LoVo (cell line): ENCODE measurements at regions not wholly inside any gene's neighbourhood (a gene's known extent, or its start where the extent isn't known, plus 50 kb on each side); places are given as distances from the start of the nearest gene placed in this dataset.
A peak's percentile ranks its signal among the peaks of the same experiment; 100 is the strongest.

Source experiments
- DNase-seq: peaks from one replicate; pipeline ENCODE4 v3.0.0-alpha.2; 2016; ENCODE audit warnings: low spot score

GRCh38 chr17:73754886-73755400, 110.7 kb upstream of the SDK2 start:
- no peak for DNase-seq

GRCh38 chr17:73757420-73757819, 113.2 kb upstream of the SDK2 start:
- no peak for DNase-seq

DNA sequence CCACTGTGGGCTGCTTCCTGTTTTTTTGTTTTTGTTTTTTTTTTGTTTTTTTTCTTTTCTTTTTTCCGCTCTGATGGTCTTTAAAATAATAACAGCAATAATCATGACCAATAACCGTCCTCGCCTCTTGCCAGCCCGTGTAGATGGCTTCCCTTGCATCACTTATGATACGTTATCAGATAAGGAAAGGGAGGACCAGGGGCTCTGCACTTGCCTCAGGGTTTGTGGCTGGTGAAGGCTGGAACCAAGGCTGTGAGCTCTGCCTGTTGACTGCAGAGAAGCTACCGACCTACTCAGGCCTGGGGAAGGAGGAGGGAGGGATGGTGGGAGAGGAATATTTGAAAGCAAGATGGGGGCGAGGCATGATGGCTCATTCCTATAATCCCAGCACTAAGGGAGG, 114.0 kb upstream of the SDK2 start:
- DNase-seq = no peak

DNA sequence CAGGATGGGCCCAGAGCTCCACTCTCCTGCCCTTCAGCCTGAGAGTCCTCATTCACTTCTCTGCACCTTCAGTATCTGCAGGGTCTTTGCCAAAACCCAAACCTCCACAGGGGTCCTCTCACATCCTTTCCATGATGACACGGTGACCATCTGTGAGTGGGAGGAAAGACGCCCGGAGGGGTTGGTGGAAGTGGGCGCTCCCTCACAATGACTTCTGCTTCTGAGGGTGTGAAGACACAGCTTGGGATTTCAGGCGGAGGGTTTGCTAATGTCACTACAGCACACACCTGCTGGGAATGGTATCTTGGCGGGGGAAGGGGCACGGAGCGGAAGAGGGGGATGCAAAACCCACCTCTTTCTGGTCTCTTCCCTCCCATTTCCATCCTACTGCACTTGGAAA, 115.1 kb upstream of the SDK2 start:
- no peak for DNase-seq

DNA sequence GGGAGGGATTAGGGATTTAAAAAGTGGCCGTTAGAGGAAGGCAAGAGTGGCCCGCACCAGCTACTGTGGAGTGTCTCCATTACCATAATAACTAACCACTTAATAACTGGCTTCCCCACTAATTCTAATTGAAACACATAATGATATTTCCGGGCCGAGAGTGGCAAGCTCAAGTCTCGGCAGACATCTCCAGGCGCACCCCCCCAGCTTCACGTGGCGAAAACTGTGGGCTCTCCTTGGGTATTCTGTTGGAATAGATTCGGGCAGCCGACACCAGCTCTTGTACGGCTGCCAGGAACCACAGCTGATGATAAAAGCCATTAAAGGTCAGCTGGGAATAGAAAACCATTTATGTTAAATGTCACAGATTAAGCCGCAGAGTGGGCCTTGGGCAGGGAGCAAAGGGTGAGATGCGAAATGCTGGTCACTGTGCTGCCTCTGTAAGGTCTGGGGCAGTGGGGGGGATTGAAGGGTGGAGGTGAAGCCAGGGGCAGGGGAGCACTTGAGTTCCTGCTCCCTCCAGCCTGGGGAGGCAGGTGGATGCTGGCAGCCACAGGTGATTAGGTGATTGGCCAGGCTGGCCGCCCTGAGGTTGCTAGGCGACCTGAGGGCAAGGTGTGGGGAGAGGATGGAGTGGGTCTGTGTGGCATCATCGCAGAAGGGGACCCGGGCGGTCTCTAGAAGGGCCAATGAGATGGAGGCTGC, 115.6 kb upstream of the SDK2 start:
- DNase-seq = no peak

DNA sequence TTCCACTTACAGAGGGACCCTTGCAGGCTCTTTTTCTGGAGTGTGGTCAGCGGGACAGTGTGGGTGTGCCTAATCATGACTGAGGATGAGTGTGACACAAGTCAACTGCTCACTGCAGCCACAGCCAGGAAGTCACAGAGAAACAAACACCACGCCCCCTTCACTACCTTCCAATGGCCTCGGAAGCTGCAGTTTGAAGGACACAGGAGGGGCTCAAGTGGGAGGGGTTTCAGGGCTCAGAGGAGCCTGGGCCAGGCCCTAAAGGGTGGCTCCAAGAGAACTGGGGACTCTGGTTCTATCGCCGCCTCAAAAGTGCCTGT, 116.2 kb upstream of the SDK2 start:
- no peak for DNase-seq

DNA sequence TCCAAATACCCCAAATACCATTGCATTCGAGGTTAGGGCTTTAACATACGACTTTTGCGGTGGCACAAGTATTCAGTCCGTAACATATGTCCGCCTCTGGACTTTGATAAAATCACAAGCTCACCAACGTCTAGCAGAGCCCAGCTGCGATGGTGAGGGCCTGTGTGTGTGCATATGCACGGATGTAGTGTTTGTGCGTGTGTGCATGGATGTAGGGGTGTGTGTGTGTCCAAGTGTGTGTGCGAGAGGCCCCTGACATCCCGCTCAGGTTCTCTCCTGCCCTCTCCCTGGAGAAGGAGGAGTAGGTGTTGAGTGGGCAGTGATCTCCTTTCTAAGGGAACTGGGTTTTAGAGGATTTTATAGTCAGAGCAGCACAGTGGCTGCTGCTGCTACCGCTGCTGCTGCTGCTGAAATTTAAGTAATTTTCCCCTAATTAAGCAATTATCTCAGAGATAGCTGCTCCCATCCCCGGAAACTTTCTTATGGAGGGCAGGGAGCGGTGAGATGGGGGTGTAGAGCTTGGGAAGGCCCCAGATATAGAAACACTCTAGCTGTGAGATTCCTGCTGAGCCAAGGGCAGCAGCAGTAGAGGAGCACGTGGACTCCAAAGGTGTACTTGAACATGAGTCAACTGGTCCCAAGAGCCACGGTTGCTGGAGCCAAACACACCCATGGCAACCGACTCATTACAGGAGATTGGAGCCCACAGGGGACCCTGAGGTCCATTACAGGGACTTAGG, 121.7 kb upstream of the SDK2 start:
- DNase-seq = no peak

GRCh38 chr17:73767696-73768095, 123.5 kb upstream of the SDK2 start:
- DNase-seq = no peak

GRCh38 chr17:73768691-73769090, 124.4 kb upstream of the SDK2 start:
- no peak for DNase-seq

- DNase-seq = no peak
These were observed 125.2 kb upstream of the SDK2 start for GRCh38 chr17:73769479-73769878.

- peak; percentile 54 for DNase-seq
These were observed 126.0 kb upstream of the SDK2 start for GRCh38 chr17:73770115-73770848.

DNA sequence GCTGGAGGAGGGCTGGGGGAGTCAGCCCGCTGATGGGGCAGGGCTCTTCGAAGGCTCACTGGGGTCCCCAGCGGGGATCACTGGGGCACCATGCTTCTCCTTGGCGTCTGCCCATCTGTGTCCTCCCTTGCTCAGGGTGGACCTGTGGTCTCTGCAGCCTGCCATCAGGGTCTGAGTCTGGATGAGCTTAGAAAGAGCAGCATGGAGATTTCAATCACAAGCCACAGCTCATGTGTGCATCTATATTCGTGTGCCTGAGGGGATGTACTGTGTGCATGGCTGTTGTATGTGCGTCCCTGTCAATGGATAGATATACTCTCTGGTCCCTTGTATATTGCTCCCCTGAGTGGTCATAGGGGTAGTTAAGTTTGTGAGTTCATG, 126.6 kb upstream of the SDK2 start:
- DNase-seq = no peak

DNA sequence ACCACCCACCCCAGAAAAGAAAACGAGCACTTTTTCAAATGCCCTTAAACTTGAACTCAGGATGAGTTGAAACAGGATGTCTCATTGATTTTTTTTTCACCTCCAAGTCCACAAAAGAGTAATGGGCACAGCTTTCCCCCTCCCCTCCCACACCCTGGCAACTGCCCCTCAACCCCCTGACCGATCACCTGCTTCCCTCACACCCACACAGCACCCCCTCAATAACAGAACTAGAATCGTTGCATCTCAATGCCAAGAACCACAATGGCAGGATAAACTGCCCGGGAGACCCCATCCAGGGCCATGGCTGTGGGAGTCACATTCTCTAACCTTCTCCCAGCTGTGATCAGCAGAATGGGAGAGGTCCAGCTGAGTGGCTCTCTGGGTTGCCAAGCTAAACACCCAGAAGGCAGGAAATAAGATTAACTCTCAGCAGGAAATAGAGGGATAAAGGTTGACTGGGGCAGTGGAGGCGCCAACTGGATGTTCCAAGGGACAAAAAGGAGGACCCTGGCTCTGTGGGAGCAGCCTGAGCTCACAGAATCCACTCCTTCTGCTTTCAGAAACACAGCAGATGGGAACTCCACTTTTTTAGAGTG, 128.0 kb upstream of the SDK2 start:
- DNase-seq = no peak

DNA sequence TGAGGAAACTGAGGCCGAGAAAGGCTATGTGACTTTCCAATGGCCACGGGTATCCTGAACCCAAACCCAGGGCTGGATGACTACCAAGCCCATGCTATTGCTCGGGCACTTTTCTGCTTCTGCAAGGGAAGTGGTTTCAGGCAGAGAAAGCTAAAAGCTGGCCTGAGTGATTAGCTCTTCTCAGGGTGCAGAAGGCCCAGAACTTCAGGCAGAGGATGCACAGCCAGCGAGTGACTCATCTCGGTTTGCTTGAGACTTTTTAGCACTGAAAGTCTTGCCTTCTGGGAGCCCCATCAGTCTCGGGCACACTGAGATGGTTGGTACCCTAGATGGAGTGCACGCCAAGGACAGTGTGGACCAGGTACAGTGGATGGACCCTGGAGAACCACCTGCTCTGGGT, 129.5 kb upstream of the SDK2 start:
- DNase-seq = no peak

DNA sequence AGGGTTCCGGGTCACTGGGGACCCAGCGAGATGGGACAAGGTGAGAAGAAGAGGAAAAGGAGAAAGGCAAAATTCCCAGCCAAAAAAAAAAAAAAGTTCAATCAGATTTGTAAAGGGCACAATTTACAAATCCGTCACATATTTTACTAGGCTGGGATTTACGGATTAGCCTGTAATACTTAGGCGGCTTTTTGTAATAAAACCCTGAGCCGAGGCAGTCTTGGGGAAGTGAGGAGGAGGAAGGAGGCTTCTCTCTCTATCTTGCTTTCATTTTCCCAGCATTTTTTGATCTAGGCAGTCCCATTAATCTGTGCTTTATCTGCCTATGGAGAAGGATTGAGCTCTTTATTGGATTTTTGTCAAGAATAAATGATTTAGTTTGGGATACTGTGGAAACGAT, 130.6 kb upstream of the SDK2 start:
- no peak for DNase-seq

DNA sequence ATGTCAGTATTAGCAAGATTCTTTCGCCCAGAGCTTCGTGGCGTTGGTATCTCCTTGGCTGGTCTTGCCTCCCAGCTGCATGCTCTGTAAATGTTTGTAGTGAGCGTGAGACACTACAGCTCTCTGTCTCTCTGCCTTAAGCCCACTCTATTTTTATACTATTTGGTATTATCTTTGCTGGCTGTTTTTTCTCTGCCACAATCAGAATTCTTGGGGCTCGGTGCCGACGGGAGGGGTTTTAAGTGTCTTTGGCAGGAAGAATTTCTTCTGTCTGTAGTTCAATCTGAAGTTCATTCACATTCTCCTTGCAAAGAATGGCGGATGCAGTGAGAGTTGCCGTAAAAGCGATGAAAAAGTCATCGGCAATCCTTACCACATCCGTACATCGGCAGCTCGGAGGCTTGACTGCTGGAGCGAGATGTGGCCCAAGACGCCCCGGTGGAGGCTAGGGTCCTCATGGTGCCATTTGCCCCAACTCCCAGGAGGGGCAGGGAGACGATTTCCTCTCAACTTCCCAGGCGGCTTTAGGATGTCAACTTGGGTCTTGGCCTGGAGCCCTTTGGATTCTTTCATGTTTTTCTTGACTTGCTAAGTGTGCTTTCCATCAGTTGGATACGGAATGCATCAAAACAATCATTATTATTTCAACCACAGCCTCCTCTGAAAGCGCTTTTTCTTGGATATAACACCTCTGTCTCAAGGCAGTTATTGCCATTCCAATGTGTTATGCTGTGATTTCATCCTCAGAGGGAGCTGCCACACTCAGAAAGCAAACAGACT, 132.3 kb upstream of the SDK2 start:
- no peak for DNase-seq

DNA sequence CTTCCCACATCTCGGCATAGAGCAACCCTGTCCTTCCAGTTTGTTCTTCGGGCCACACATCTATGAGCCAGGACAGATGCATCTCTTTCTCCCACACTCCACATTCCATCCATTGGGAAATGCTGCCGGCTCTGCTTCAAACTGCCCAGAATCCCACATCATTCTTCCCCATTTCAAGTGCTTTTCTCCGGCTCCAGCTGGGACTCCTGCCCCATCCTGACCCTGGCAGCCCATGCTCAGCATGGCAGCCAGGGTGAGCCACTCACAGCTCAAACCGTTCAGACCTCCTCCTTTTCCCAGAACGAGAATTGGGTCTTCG, 132.8 kb upstream of the SDK2 start:
- DNase-seq = no peak

- no peak for DNase-seq
These were observed 138.0 kb upstream of the SDK2 start for GRCh38 chr17:73782231-73782630.

DNA sequence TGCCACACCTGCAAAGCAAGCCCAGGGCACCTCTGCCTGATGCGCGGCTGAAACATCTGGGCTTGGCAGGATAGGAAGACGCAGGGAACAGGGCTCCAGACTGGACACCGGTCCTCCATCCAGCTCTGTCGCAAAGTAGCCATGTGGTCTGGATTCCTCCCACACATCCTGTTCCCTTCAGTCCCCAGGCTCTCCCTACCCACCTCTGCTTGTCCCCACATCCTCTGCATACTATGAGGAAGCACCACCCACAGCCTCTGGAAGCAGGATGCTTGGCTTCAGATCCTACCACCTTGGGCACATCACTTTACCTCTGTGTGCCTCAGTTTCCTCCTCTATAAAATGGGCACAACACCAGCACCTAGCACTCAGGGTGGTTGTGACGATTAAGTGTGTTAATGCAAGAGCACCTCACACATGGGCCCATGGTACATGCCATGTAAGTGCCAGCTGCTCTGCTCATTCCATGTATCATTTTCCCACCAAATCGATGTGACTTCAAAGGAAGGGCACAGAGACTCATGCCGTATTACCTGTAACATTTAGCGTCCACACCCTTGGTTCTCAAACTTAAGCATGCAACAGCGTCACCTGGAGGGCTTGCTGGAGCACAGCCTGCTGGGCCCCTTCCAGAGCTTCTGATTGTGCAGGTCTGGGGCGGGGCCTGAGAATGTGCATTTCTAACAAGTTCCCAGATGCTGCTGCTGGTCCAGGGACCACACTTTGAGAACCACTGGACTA, 138.6 kb upstream of the SDK2 start:
- DNase-seq = no peak

DNA sequence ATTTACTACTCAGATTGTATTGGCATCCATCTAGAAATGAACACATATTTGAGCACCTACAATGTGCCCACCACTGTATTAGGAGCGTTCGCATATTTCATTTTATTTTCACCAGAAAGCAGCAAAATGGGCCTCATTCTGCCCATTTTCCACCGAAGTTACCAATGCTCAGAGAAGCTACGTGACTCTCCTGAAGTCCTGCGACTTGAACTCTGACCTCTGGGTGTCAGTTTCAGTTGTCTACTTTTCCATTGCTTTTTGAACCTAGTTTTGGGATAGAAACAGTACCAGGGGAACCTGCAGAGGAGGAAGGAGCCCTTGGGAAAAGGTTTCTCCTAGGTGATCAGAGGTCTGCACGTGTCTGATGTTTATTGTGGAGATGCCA, 139.1 kb upstream of the SDK2 start:
- DNase-seq = no peak

DNA sequence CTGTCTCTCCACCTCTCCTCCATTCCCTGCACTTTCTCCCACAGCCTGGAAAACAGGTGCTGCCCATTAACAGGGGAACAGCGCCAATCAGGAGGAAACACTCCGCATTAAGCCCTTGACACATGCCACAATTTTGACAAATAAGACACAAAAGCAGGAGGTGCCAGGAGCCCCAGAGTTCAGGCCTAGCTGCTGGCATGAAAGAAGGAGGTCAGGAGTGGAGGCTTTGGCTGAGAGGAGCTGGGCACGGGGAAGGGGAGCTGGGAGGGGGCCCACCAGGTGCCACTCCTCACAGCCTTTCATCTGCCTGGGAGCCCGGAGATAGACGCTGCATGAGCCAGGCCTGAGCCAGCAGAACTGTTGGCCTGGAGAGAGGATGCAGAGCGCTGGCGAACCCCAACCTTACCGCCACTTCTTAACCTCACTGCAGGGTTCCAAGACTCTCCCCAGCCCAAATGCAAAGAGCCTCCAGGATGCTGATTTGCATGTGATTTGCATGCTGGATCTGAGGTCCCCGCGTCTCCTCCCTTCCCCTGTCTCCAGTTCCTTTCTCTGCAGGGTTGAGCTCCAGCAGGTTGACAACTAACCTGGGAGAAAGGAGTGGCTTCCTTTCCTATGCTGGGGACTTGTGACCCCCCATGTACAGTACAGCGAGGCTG, 139.8 kb upstream of the SDK2 start:
- no peak for DNase-seq
